ENCODE measurements at regions not wholly inside any gene's neighbourhood (a gene's known extent, or its start where the extent isn't known, plus 50 kb on each side); places are given as distances from the start of the nearest gene placed in this dataset.
"Not testable (repeated sequence)": the region's sequence is repeated elsewhere in the genome, so short reads cannot be mapped to it uniquely, and the experiment has no call there.

DNA sequence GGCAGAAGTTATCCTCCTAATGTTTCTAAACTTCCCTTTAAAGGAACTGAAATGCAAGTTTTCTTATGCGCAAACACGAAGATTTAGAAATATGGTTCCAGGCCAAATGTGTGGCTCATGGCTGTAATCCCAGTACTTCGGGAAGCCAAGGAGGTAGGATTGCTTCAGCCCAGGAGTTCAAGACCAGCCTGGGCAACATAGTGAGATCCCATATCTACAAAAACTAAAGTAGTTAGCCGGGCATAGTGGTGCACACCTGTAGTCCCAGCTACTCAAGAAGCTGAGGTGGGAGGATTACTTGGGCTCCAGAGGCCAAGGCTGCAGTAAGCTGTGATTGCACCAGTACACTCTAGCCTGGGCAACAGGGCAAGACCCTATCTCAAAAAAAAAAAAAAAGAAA, 95.8 kb upstream of the SCAF8 start:
- no peak for DNase-seq (ENCODE audit: low read depth)

GRCh38 chr6:154638369-154638768, 94.8 kb upstream of the SCAF8 start:
- DNase-seq (ENCODE audit: low read depth), result no peak

DNA sequence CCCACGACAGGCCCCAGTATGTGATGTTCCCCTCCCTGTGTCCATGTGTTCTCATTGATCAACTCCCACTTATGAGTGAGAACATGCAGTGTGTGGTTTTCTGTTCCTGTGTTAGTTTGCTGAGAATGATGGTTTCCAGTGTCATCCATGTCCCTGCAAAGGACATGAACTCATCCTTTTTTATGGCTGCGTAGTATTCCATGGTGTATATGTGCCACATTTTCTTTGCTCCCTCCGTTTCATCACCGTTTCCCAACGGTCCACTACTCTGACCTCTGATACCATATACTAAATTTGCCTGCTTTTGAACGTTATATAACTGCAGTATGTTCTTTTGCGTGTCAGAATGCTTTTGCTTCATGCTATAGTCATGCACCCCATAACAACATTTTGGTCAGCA, 94.0 kb upstream of the SCAF8 start:
- DNase-seq (ENCODE audit: low read depth), result not testable (repeated sequence)

DNA sequence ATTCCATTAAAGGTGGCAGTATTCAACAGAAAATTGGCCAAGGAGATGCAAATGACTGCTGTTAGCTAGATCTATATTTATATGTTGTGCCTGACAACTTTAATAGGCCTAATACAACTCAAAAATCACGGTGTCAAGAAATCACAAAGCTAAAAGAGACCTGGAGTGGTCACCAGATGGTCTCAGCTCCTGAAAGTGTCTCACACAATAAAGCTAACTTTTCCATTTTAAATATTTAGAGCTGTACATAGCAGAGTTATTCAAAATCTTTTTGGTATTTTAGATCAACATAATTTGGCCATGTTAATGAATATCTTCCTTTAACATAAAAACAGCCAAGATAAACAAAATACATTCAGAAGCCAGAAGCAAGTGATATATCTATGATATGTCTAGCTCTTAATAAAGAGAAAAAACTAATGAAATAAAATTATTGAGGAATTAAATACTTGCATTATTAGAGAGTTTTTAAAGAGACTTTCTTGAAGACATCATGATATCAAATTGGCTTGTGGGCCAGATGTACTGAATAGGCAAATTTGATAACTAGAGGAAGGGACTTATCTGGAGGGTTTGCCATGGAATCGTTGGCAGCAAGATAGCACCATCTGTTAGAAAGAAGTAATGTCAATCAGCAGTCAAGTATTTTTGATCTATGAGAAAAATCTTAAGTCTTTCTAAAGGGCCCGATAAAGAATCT, 84.9 kb upstream of the SCAF8 start:
- no peak for DNase-seq (ENCODE audit: low read depth)

DNA sequence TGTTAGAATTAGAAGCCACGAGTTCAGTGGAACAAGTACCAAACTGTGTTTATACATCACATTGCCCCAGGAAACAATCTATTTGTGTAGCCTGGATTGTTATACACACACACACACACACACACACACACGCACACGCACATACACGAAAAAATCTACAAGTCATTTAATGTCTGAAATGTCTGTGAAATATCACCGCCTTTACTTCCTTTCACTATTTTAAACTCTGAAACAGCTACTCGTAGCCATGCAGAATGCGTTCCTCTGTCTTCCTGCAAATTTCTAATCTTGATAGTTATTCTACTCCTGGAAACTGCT, 84.4 kb upstream of the SCAF8 start:
- DNase-seq (ENCODE audit: low read depth), result no peak

- no peak for DNase-seq (ENCODE audit: low read depth)
These were observed 83.5 kb upstream of the SCAF8 start for GRCh38 chr6:154649721-154650120.

GRCh38 chr6:154650351-154650750, 82.9 kb upstream of the SCAF8 start:
- no peak for DNase-seq (ENCODE audit: low read depth)

- no peak for DNase-seq (ENCODE audit: low read depth)
These were observed 81.6 kb upstream of the SCAF8 start for GRCh38 chr6:154651656-154652055.

DNA sequence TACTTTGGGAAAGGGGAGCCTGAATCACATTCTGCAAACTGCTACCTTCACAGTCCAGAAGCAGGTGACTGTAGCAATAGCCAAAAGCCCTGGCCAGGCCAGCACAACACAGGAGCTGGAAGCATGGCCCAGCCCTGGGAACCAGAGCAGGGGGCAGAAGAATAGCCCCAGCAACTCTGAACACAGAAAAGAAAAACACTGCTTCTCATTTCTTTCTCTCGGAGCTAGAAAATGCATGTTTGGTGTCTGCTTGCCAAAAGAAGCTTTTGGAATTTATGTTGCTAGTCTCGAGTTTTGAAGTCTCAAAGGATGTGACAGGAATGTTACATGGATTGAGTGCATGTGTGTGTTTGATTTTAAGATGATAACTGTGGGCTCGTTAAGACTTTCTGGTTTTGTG, 79.8 kb upstream of the SCAF8 start:
- DNase-seq (ENCODE audit: low read depth), result no peak

DNA sequence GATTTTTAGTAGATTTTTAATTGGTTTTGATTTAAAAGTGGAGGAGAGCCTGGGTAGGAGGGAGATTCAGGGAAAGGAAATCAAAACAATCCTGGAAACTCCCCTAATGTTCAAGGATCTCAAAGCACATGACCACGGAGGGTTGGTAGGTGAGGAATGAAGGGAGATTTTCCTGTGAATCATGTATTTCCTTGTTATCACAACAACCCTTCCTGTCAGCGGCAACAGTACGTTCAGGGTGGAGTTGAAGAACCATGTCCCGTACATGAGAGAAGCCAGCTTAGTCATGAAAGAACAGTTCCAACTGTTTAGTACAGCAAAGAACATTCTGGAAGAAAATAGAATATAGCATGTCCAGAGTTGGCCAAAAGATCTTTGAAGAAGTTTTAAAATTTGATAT, 79.4 kb upstream of the SCAF8 start:
- DNase-seq (ENCODE audit: low read depth), result no peak

GRCh38 chr6:154656660-154657059, 76.6 kb upstream of the SCAF8 start:
- no peak for DNase-seq (ENCODE audit: low read depth)

DNA sequence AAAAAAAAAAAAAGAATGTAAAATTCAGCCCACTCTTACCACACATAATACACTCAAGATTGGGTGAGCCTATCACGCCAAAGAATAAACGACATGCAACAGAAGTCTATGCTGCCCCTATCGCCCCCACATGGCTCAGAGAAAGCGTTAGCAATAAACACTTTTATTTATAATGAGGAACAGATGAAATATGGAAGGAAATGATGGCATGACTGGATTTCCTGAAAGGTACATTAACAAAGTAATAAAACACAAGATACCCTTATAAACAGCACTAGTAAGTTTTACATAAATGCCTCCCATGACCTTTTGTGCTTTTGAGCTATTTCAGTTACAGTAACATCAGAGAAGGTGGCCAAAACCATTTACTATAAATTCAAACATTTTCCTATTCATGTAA, 71.4 kb upstream of the SCAF8 start:
- DNase-seq (ENCODE audit: low read depth), result no peak

DNA sequence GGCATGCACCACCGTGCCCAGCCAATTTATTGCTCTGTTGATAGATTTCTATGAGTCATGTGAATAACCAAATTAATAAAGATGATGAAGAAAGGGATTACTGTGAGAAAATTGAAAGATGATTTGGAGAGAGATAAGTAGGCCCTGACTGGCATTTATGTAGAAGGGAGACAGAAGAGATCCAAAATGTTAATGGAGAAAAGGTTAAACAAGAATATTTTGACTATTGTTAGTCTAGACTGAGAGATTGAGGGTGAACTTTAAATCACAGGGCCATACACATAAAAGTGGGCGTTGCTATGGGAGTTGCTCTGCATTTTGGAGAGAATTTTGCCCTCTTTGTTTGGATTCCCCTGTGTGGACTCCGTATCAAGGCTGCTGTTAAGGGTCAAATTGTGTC, 68.9 kb upstream of the SCAF8 start:
- no peak for DNase-seq (ENCODE audit: low read depth)

GRCh38 chr6:154668156-154668555, 65.1 kb upstream of the SCAF8 start:
- no peak for DNase-seq (ENCODE audit: low read depth)

DNA sequence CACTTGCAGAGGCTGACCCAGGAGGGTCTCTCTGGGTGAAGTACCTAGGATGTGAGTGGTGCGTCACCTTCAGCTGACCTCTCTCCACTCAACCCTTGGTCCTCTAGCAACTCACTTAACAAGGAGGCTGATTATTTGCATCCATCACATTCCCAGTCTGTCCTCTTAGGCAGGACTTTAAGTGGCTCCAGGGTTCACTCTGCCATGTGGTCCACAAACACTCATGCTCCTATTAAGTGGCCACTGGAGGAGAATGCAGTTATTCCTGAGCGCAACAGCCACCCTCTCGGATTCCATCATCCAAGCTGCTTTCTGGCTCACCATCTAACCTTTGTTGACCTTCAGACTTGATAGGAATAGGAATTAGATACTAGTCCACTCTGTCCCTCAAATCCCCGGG, 61.1 kb upstream of the SCAF8 start:
- DNase-seq (ENCODE audit: low read depth), result no peak

- DNase-seq (ENCODE audit: low read depth), result no peak
These were observed 59.3 kb upstream of the SCAF8 start for GRCh38 chr6:154673919-154674318.

DNA sequence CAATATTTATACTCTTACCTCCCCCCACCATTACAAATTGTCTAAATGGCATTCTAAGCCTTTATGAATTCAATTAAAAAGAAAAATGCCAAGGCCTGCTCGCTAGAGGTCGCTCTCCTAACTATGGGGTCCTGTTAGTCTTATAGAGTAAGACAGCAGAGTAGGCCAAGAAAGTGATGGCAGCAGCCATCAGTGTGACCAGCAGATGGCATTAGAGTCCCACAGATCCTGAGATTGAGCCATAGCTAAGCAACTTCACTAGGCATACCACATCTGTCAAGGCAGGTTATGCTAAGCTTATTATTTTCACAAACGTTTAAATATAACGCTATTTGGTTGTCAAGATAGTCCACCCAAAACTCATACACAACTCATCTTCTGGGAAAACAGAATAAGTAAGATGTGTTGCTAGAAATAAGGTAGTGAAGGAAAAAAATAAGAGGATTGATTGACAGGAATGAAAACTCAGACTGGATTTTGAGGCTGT, 57.6 kb upstream of the SCAF8 start:
- DNase-seq (ENCODE audit: low read depth), result peak; percentile 66

DNA sequence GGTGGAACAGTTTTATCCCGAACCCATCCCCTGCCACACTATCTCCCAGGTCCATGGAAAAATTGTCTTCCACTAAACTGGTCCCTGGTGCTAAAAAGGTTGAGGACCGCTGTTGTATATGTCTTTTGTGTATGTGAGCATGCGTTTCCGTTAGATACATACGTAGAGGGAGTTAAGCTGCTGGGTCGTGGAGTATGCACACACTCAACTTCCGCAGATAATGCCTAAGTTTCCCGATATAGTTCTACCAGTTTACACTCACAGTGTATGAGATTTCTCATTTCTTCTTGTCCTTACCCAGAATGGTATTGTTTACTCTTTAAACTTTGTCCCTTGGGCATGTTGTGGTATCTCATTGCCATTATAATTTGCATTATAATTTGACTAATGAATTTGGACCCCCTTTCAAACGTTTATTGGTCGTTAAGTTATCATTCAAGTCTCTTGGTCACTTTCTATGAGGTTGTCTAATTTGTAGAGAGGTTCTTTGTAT, 50.5 kb upstream of the SCAF8 start:
- no peak for DNase-seq (ENCODE audit: low read depth)

All from T-helper 22 cell (primary cell).